IgD-negative memory B cell (primary cell): ENCODE measurements at regions not wholly inside any gene's neighbourhood (a gene's known extent, or its start where the extent isn't known, plus 50 kb on each side); places are given as distances from the start of the nearest gene placed in this dataset.
"Not testable (repeated sequence)": the region's sequence is repeated elsewhere in the genome, so short reads cannot be mapped to it uniquely, and the experiment has no call there.

ENCODE experiments used
- H3K27ac Mint-ChIP-seq, 3 donors: one replicate each; pipeline ENCODE4 v1.8.0; 2020 to 2022; ENCODE audit warnings: mild to moderate bottlenecking in 3 of 3, mixed read lengths in 3 of 3, moderate library complexity in 1 of 3
- H3K27me3 Mint-ChIP-seq: one replicate; pipeline ENCODE4 v1.8.0; 2021; ENCODE audit warnings: mixed read lengths
- H3K36me3 Mint-ChIP-seq: one replicate; pipeline ENCODE4 v1.8.0; 2020; ENCODE audit warnings: mild to moderate bottlenecking, mixed read lengths
- H3K4me1 Mint-ChIP-seq, 3 donors: one replicate each; pipeline ENCODE4 v1.8.0; 2020 to 2022; ENCODE audit warnings: mixed read lengths in 3 of 3, mild to moderate bottlenecking in 1 of 3
- H3K4me3 Mint-ChIP-seq, 4 donors: one replicate each; pipeline ENCODE4 v1.8.0; 2020 to 2022; ENCODE audit warnings: mild to moderate bottlenecking in 4 of 4, mixed read lengths in 4 of 4, moderate library complexity in 3 of 4
- H3K9me3 Mint-ChIP-seq, 3 donors: one replicate each; pipeline ENCODE4 v1.8.0; 2020 to 2021; ENCODE audit warnings: mixed read lengths in 3 of 3, mild to moderate bottlenecking in 1 of 3

GRCh38 chr2:87683961-87684360 is 63.9 kb upstream of the PLGLB2 start:
- H3K4me1 Mint-ChIP-seq, H3K27me3 Mint-ChIP-seq, H3K4me3 Mint-ChIP-seq, H3K9me3 Mint-ChIP-seq, H3K36me3 Mint-ChIP-seq, H3K27ac Mint-ChIP-seq: not testable (repeated sequence)

DNA sequence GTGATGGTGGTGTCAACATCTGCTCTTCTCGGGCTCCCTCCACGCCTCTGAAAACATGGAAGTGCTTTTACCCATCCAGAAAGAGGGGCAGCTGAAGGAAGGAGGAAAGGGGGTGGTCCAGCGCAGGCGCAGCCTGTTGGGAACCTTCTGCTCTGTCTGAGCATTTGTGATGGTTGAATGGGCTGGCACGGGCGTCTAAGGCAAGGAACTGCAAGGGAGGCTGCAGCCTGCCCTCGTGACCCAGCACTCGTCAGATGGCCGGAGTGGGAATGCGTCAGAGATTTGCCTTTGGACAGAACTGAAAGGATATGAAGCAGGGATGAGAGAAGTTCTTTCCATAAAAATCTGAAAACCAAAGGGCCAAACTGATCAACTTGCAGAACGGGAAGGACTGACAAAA is 62.3 kb upstream of the PLGLB2 start:
- not testable (repeated sequence) for H3K4me1 Mint-ChIP-seq, H3K27me3 Mint-ChIP-seq, H3K36me3 Mint-ChIP-seq, H3K27ac Mint-ChIP-seq, H3K9me3 Mint-ChIP-seq, H3K4me3 Mint-ChIP-seq

- not testable (repeated sequence) for H3K27ac Mint-ChIP-seq, H3K27me3 Mint-ChIP-seq, H3K4me1 Mint-ChIP-seq, H3K9me3 Mint-ChIP-seq, H3K36me3 Mint-ChIP-seq, H3K4me3 Mint-ChIP-seq
Measured at GRCh38 chr2:87686873-87687549, 60.9 kb upstream of the PLGLB2 start.

DNA sequence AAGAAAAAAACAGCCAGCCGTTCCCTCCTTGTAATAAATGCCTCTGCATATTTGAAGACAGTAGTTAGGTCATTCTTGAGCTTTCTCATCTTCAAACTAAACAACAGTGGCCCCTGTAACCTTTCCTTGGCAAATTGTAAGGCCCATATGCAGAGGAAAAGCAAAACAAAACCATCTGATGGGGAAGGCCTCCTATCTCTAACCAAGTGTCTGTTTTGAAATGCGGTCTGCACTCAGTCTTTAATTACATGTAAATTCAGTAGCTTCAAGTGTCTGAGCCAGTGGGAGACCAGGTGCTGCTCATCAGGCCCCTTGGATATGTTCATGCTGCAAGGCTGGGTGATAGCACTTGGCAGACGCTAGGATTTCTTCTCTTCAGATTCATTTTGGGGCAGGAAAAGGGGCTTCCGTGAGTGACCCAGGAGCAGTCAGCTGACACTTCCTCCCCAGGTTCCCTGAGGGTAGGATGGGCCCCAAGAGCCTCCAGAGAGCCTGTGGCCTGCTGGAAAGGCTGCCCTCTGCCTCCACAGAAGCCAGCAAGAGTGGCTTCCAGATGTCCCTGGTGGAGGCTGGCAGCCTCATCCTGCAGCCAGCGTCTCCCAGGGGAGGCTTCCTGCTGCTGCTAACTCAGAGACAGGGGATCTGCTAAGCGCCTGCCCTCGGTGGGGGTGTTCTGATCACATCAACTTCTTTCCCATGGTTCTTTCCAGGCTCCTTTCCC is 60.2 kb upstream of the PLGLB2 start:
- not testable (repeated sequence) for H3K4me1 Mint-ChIP-seq

DNA sequence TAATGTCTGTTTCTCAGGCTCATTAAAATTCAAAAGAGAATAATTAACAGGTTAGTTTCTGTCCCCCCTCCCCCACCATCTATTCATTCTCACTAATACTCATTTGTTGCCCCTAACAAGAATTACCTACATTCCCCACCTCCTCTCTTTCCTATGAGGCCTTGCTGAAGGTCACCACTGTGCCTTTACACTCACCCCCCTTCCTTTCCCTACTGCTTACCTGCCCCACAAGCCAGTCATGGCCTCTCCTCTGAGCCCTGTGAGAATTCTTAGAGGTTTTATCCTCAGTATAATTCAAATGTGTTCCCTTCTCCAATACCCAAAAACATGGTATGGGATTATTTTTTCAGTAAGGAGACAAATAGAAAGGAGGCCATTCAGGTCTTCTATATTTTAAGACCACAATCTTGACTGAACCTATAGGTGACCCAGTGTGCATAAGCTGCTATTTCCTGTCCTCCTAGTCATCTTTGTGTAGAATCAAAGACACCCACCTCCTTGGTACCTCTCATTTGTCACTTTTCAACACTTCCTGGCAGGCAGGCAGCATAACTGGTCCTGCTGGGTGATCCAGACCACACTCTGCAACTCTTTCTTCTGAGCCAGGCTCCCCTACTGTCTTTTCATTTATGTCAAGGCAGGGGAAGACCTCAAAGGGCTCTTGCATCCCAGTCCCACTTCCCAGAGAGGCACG is 55.8 kb upstream of the PLGLB2 start:
- not testable (repeated sequence) for H3K4me3 Mint-ChIP-seq, H3K27me3 Mint-ChIP-seq, H3K4me1 Mint-ChIP-seq, H3K9me3 Mint-ChIP-seq, H3K36me3 Mint-ChIP-seq, H3K27ac Mint-ChIP-seq

More for the DNA sequence above, 60.2 kb upstream of the PLGLB2 start:
- not testable (repeated sequence) for H3K27ac Mint-ChIP-seq, H3K9me3 Mint-ChIP-seq, H3K36me3 Mint-ChIP-seq, H3K4me3 Mint-ChIP-seq, H3K27me3 Mint-ChIP-seq

- not testable (repeated sequence) for H3K27ac Mint-ChIP-seq, H3K9me3 Mint-ChIP-seq
Measured at GRCh38 chr2:87692914-87693313, 55.0 kb upstream of the PLGLB2 start.

DNA sequence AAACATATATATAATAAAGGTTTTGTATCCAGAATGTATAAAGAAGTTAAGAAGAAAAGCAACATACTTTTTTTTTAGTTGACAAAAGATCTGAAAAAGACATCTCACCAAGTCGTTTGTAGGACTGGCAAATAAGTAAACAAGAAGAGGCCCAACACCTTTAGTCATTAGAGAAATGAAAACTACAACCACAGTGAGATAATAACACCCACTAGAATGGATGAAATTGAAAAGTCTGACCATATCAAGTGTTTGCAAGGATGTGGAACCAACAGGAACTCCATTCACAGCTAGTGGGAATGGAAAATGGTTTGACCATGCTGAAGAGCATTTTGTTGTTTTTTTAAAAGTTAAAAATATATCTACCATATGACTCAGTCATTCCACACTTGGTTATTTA is 54.0 kb upstream of the PLGLB2 start:
- not testable (repeated sequence) for H3K4me1 Mint-ChIP-seq, H3K36me3 Mint-ChIP-seq, H3K4me3 Mint-ChIP-seq, H3K9me3 Mint-ChIP-seq, H3K27me3 Mint-ChIP-seq, H3K27ac Mint-ChIP-seq

More at GRCh38 chr2:87692914-87693313, 55.0 kb upstream of the PLGLB2 start:
- not testable (repeated sequence) for H3K27me3 Mint-ChIP-seq, H3K4me1 Mint-ChIP-seq, H3K36me3 Mint-ChIP-seq, H3K4me3 Mint-ChIP-seq

GRCh38 chr2:87695596-87696323 is 52.1 kb upstream of the PLGLB2 start:
- not testable (repeated sequence) for H3K4me1 Mint-ChIP-seq, H3K27ac Mint-ChIP-seq, H3K9me3 Mint-ChIP-seq, H3K4me3 Mint-ChIP-seq, H3K36me3 Mint-ChIP-seq, H3K27me3 Mint-ChIP-seq
